B cell (primary cell): ENCODE measurements at regions not wholly inside any gene's neighbourhood (a gene's known extent, or its start where the extent isn't known, plus 50 kb on each side); places are given as distances from the start of the nearest gene placed in this dataset.

Experiments used
- ATAC-seq: fragments of 200-7000 bp; cut with Tn5 transposase; one replicate; pipeline ENCODE4 v1.10.0; 2021; ENCODE audit warnings: low read depth, mild to moderate bottlenecking, moderate number of reproducible peaks, moderate library complexity
- CTCF ChIA-PET: fragments of 350-600 bp; sonication (Branson Sonifier 250); formaldehyde crosslinking; loops from one replicate; lab custom pipeline; 2021; ENCODE audit warnings: antibody characterized with exemption, inconsistent platforms; lab: Charles Lee
- POLR2A ChIA-PET: fragments of 350-600 bp; sonication (Branson Sonifier 250); formaldehyde crosslinking; loops from one replicate; lab custom pipeline; 2021; ENCODE audit warnings: antibody characterized with exemption; lab: Charles Lee
- DNase-seq: peaks from one replicate; pipeline ENCODE4 v3.0.0; 2013
- H2AFZ ChIP-seq: 2 replicates; pipeline ENCODE4 v1.6.1; 2012; ENCODE audit warnings: mild to moderate bottlenecking, low read depth, low read length; ENCODE audit not compliant: insufficient read depth, poor library complexity, severe bottlenecking
- H3K27ac ChIP-seq, 2 donors: 1 replicate in 1 of 2; 2 replicates in 1 of 2; pipeline ENCODE4 v1.5.1; 2012 to 2013; ENCODE audit warnings: low read length in 2 of 2, mild to moderate bottlenecking in 2 of 2, moderate library complexity in 1 of 2
- H3K27me3 ChIP-seq, 4 experiments: fragments of 200-600 bp in 1 of 4; sonication (generic) in 1 of 4; replicated peaks in 1 of 4; 1 replicate in 2 of 4; 2 replicates in 2 of 4; pipeline versions ENCODE4 v1.6.1 to v1.7.0; 2013 to 2016; ENCODE audit warnings: low read length in 3 of 4, mild to moderate bottlenecking in 2 of 4, mixed read lengths in 1 of 4, moderate library complexity in 1 of 4; ENCODE audit not compliant: insufficient read depth in 4 of 4, control insufficient read depth in 3 of 4; ENCODE audit errors: control extremely low read depth in 1 of 4
- H3K36me3 ChIP-seq, 2 experiments: replicated peaks in 1 of 2; 1 replicate in 1 of 2; 2 replicates in 1 of 2; pipeline versions ENCODE4 v1.6.1 to v1.7.1; 2013; ENCODE audit warnings: low read length in 1 of 2; ENCODE audit not compliant: insufficient read depth in 2 of 2, control insufficient read depth in 1 of 2; ENCODE audit errors: control extremely low read depth in 1 of 2, extremely low read depth in 1 of 2
- H3K4me1 ChIP-seq, 2 donors: fragments of 200-600 bp in 1 of 2; sonication (generic) in 1 of 2; 1 replicate in 1 of 2; 2 replicates in 1 of 2; pipeline versions ENCODE4 v1.5.1 to v1.6.1; 2013 to 2017; ENCODE audit warnings: low read length in 2 of 2; ENCODE audit not compliant: control insufficient read depth in 2 of 2, insufficient read depth in 2 of 2
- H3K4me2 ChIP-seq: replicated peaks from 2 replicates; pipeline ENCODE3; 2012; ENCODE audit warnings: mild to moderate bottlenecking, low read depth, low read length; ENCODE audit not compliant: poor library complexity, severe bottlenecking
- H3K4me3 ChIP-seq, 5 experiments: fragments of 200-600 bp in 1 of 5; sonication (generic) in 1 of 5; 1 replicate in 3 of 5; 2 replicates in 2 of 5; pipeline versions ENCODE4 v1.5.1 to v1.7.0; 2011 to 2016; ENCODE audit warnings: low read length in 4 of 5, mild to moderate bottlenecking in 4 of 5, low read depth in 2 of 5, control low read depth in 1 of 5, moderate library complexity in 1 of 5; ENCODE audit not compliant: insufficient read depth in 1 of 5; ENCODE audit errors: control extremely low read depth in 1 of 5, extremely low read depth in 1 of 5
- H3K79me2 ChIP-seq: fragments of 200-600 bp; sonication (generic); one replicate; pipeline ENCODE4 v1.6.0; 2016; ENCODE audit warnings: low read length; ENCODE audit not compliant: control insufficient read depth, insufficient read depth
- H3K9ac ChIP-seq: fragments of 200-600 bp; sonication (generic); 2 replicates; pipeline ENCODE4 v1.6.1; 2017; ENCODE audit warnings: mild to moderate bottlenecking, low read length, moderate library complexity
- H3K9me3 ChIP-seq, 3 donors: one replicate each; pipeline versions ENCODE4 v1.6.1 to v1.7.1; 2013; ENCODE audit warnings: low read length in 2 of 3; ENCODE audit not compliant: control insufficient read depth in 2 of 3, insufficient read depth in 1 of 3; ENCODE audit errors: control extremely low read depth in 1 of 3
- H4K20me1 ChIP-seq: 2 replicates; pipeline ENCODE4 v1.6.0; 2012; ENCODE audit warnings: mild to moderate bottlenecking, low read length; ENCODE audit not compliant: insufficient read depth, control insufficient read depth, poor library complexity, severe bottlenecking
- H3K27ac Mint-ChIP-seq: one replicate; pipeline ENCODE4 v1.8.0; 2021; ENCODE audit warnings: mixed read lengths
- H3K27me3 Mint-ChIP-seq: one replicate; pipeline ENCODE4 v1.8.0; 2021; ENCODE audit warnings: mixed read lengths
- H3K4me1 Mint-ChIP-seq: one replicate; pipeline ENCODE4 v1.8.0; 2021; ENCODE audit warnings: mixed read lengths
- H3K4me3 Mint-ChIP-seq: one replicate; pipeline ENCODE4 v1.8.0; 2021; ENCODE audit warnings: mixed read lengths
- H3K9me3 Mint-ChIP-seq: one replicate; pipeline ENCODE4 v1.8.0; 2022; ENCODE audit warnings: mixed read lengths; ENCODE audit not compliant: insufficient read depth
- CTCF ChIP-seq: fragments of 200-600 bp; IDR thresholded peaks from one replicate; pipeline ENCODE4 v1.8.0; 2022; ENCODE audit warnings: antibody characterized with exemption, mild to moderate bottlenecking
- EZH2 ChIP-seq: IDR thresholded peaks from 2 replicates; pipeline ENCODE4 v1.6.1; 2012; ENCODE audit warnings: borderline replicate concordance, low read depth, mild to moderate bottlenecking, moderate library complexity, low read length; ENCODE audit not compliant: insufficient read depth, poor library complexity, severe bottlenecking
- WGBS: methylation state at CpG from one replicate; pipeline ENCODE4 v1.1.5; 2013; ENCODE audit warnings: missing lambda C conversion rate; ENCODE audit not compliant: insufficient coverage; 5-methylcytosine and 5-hydroxymethylcytosine counted together
- intact Hi-C: fragments of 100-400 bp; cut with micrococcal nuclease; formaldehyde crosslinking; loops from one replicate; pipeline ENCODE4 v1.10.0; 2022

DNA sequence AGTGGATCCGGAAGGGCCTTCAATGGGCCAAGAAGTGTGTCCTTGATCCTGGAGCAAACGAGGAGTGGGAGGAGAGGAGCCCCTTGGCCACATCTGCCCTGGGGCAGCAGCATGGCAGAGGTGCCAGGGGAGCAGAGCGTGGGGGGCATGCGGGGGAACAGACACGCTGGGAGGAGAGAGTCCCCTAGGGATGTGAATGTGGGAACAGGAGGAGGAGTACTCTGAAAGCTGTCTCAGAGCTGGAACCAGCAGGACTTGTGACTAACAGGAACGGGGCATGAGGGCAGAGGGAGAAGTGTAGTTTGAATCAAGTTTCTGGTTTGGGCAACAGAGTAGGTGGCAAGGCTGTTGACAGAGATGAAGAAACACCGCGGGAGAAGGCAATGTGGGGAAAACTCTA is 54.5 kb upstream of the SLC35C1 start:
- Histone ChIP-seq H3K27me3 (peaks cover 0 to 13% (median 1%) of the 10 kb centered on the region in 4 experiments), H3K9ac (no peak overlapping the region), H3K36me3 (no peaks in the 10 kb centered on the region), H4K20me1 (no peaks in the 10 kb centered on the region), H3K4me2 (no peak overlapping the region), H3K9me3 (no peaks in the 10 kb centered on the region), H3K4me3 (no peak overlapping the region), H3K4me1 (no peaks in the 10 kb centered on the region), H3K79me2 (no peaks in the 10 kb centered on the region), H2AFZ (no peak overlapping the region), H3K27ac (no peak overlapping the region)
- WGBS = 83% methylated on average over 8 of the region's 8 CpGs
- CTCF ChIA-PET = no interaction called here
- Mint-ChIP-seq H3K27ac (no peak overlapping the region), H3K9me3 (no peaks in the 10 kb centered on the region), H3K4me1 (no peaks in the 10 kb centered on the region), H3K27me3 (peaks cover 47% of the 10 kb centered on the region), H3K4me3 (no peak overlapping the region)
- POLR2A ChIA-PET = no interaction called here
- TF ChIP-seq EZH2 = no peak
- TF ChIP-seq CTCF = no peak
- DNase-seq (no peak), ATAC-seq (no peak)
- intact Hi-C loops = no loop called here

GRCh38 chr11:45748801-45749200 is 56.1 kb upstream of the SLC35C1 start:
- Histone ChIP-seq H3K4me2 (no peak overlapping the region), H3K79me2 (no peaks in the 10 kb centered on the region), H2AFZ (no peak overlapping the region), H3K27ac (no peak overlapping the region), H3K4me3 (no peak overlapping the region), H3K9ac (no peak overlapping the region), H4K20me1 (no peaks in the 10 kb centered on the region), H3K9me3 (no peaks in the 10 kb centered on the region), H3K27me3 (peaks cover 0 to 7% (median 0%) of the 10 kb centered on the region in 4 experiments), H3K36me3 (no peaks in the 10 kb centered on the region), H3K4me1 (no peaks in the 10 kb centered on the region)
- POLR2A ChIA-PET = no interaction called here
- H3K27me3 Mint-ChIP-seq = peaks cover 41% of the 10 kb centered on the region
- H3K9me3 Mint-ChIP-seq = no peaks in the 10 kb centered on the region
- no peak for ATAC-seq
- no peaks in the 10 kb centered on the region for H3K4me1 Mint-ChIP-seq
- no CpG with 5 or more reads among the region's 5 CpGs for WGBS
- DNase-seq = no peak
- intact Hi-C loops = no loop called here
- CTCF ChIA-PET = no interaction called here
- H3K27ac Mint-ChIP-seq = no peak overlapping the region
- TF ChIP-seq CTCF (no peak), EZH2 (no peak)
- H3K4me3 Mint-ChIP-seq = no peak overlapping the region
